NCI-H1694 (cell line): ENCODE measurements at regions not wholly inside any gene's neighbourhood (a gene's known extent, or its start where the extent isn't known, plus 50 kb on each side); places are given as distances from the start of the nearest gene placed in this dataset.

ENCODE experiments used
- DNase-seq: peaks from one replicate; lab custom pipeline; 2025; lab: John Stamatoyannopoulos, UW

- DNase-seq: no peak
These were observed 60.2 kb upstream of the GALNT13 start for GRCh38 chr2:153811516-153811915.

DNA sequence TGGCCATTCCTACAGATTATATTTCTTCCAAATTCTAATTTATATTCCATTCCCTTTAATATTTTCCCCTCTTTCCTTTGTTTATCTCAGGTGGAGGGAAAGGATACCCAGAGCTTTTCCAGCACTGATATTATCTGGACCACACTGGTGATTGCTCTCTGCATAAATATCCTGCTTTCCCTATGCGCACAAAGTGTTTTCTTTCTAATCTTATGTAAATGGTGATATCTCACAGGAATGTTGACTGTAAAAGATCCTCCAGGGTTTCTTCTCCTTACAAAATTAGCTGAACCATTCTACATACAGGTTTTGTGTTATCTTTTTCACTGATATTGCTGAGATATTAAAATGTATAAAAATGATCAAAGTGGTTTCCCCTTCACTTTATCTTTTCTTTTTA, 59.1 kb upstream of the GALNT13 start:
- no peak for DNase-seq

GRCh38 chr2:153818242-153818641, 53.5 kb upstream of the GALNT13 start:
- no peak for DNase-seq

- DNase-seq: no peak
These were observed 52.6 kb upstream of the GALNT13 start for GRCh38 chr2:153819074-153819473.

- DNase-seq: no peak
These were observed 52.2 kb upstream of the GALNT13 start for GRCh38 chr2:153819501-153819900.
